NCI-H510A treated with DMSO at 0.1 percent for 48 hours (cell line): ENCODE measurements at regions not wholly inside any gene's neighbourhood (a gene's known extent, or its start where the extent isn't known, plus 50 kb on each side); places are given as distances from the start of the nearest gene placed in this dataset.

Experiments
- DNase-seq: peaks from one replicate; lab custom pipeline; 2025; lab: John Stamatoyannopoulos, UW

- no peak for DNase-seq
Measured at GRCh38 chr9:99699396-99699795, 122.3 kb upstream of the NR4A3 start.

GRCh38 chr9:99712214-99712613, 109.5 kb upstream of the NR4A3 start:
- DNase-seq: no peak

GRCh38 chr9:99713838-99714306, 107.8 kb upstream of the NR4A3 start:
- no peak for DNase-seq

- no peak for DNase-seq
Measured at GRCh38 chr9:99718631-99719030, 103.1 kb upstream of the NR4A3 start.

GRCh38 chr9:99720455-99721050, 101.1 kb upstream of the NR4A3 start:
- DNase-seq: no peak

- DNase-seq: no peak
Measured at GRCh38 chr9:99721898-99722297, 99.8 kb upstream of the NR4A3 start.

- no peak for DNase-seq
Measured at GRCh38 chr9:99722877-99723276, 98.8 kb upstream of the NR4A3 start.

- DNase-seq: no peak
Measured at GRCh38 chr9:99724640-99725039, 97.0 kb upstream of the NR4A3 start.

- DNase-seq: no peak
Measured at GRCh38 chr9:99725852-99726251, 95.8 kb upstream of the NR4A3 start.

- DNase-seq: peak; percentile 18
Measured at GRCh38 chr9:99726758-99727157, 94.9 kb upstream of the NR4A3 start.

- no peak for DNase-seq
Measured at GRCh38 chr9:99730062-99730461, 91.6 kb upstream of the NR4A3 start.

- no peak for DNase-seq
Measured at GRCh38 chr9:99731950-99732349, 89.7 kb upstream of the NR4A3 start.

GRCh38 chr9:99732715-99733114, 89.0 kb upstream of the NR4A3 start:
- DNase-seq: no peak

- DNase-seq: no peak
Measured at GRCh38 chr9:99735041-99735440, 86.6 kb upstream of the NR4A3 start.

GRCh38 chr9:99736291-99736690, 85.4 kb upstream of the NR4A3 start:
- DNase-seq: no peak

- no peak for DNase-seq
Measured at GRCh38 chr9:99737649-99738048, 84.0 kb upstream of the NR4A3 start.

- DNase-seq: no peak
Measured at GRCh38 chr9:99743006-99743405, 78.7 kb upstream of the NR4A3 start.

GRCh38 chr9:99743455-99743854, 78.2 kb upstream of the NR4A3 start:
- DNase-seq: no peak

- no peak for DNase-seq
Measured at GRCh38 chr9:99744132-99744531, 77.6 kb upstream of the NR4A3 start.

GRCh38 chr9:99745085-99745484, 76.6 kb upstream of the NR4A3 start:
- no peak for DNase-seq

- no peak for DNase-seq
Measured at GRCh38 chr9:99746406-99746805, 75.3 kb upstream of the NR4A3 start.

- DNase-seq: no peak
Measured at GRCh38 chr9:99748266-99748665, 73.4 kb upstream of the NR4A3 start.

- no peak for DNase-seq
Measured at GRCh38 chr9:99748676-99749075, 73.0 kb upstream of the NR4A3 start.

- DNase-seq: no peak
Measured at GRCh38 chr9:99749641-99750040, 72.0 kb upstream of the NR4A3 start.

GRCh38 chr9:99750526-99750925, 71.2 kb upstream of the NR4A3 start:
- DNase-seq: no peak
